NCI-H2171 (cell line): ENCODE measurements at regions not wholly inside any gene's neighbourhood (a gene's known extent, or its start where the extent isn't known, plus 50 kb on each side); places are given as distances from the start of the nearest gene placed in this dataset.
"Not testable (repeated sequence)": the region's sequence is repeated elsewhere in the genome, so short reads cannot be mapped to it uniquely, and the experiment has no call there.

Source experiments
- DNase-seq: peaks from one replicate; lab custom pipeline; 2025; lab: John Stamatoyannopoulos, UW

DNA sequence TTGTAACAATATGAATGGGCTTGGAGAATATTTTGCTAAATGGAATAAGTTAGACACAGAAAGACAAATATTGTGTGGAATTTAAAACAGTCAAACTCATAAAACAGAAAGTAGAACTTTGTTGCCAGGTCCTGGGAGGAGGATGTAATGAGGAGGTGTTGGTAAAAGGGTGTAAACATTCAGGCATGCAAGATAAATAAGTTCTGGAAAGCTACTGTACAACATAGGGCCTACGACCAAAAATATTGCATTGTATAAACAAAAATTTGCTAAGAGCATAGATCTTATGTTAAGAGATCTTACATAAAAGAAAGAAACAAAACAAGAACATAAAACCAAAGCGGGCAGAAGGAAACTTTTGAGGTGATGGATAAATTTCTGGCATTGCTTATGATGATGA, 1907.8 kb upstream of the PCDH20 start:
- no peak for DNase-seq

DNA sequence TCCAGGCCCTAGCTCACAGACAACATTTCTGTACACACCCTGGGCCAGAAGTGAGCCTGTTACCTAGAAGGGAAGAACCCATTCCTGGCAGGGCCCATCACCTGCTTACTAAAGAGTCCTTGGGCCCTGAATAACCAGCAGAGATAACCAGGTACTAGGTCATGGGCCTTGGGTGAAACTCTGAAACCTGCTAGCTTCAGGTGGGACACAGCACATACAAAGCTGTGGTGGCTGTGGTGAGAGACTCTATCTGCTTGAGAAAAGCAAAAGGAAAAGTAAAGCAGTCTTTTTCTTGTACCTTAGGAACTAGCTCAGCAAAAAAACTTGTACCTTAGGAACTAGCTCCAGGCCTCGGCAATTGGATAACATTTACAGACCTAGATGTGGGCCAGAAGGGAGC, 1895.9 kb upstream of the PCDH20 start:
- DNase-seq, result no peak

DNA sequence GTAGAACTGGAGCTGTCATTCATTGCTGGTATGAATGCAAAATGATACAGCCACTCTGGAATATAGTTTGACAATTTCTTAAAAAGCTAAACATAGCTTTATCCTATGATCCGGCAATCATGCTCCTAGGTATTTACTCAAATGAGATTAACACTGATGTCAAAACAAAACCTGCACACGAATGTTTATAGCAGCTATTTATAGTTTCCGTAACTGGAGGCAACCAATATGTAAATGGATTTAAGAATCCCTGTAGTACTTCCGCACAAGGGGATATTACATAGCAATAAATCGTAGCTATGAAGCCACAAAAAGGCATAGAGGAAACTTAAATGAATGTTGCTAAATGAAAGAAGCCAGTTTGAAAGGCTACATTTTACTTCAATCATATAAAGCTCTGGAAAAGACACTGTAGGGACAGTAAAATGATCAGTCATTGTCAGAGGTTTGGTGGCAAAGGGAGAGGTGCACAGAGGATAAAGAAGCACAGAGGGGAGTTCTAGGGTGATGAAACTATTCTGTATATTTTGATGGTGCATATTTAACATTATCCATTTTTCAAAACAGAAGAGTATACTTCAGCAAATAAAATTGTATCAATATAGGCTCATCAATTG, 1893.0 kb upstream of the PCDH20 start:
- no peak for DNase-seq

GRCh38 chr13:63307228-63307627, 1891.6 kb upstream of the PCDH20 start:
- no peak for DNase-seq

GRCh38 chr13:63305641-63306133, 1890.0 kb upstream of the PCDH20 start:
- no peak for DNase-seq

DNA sequence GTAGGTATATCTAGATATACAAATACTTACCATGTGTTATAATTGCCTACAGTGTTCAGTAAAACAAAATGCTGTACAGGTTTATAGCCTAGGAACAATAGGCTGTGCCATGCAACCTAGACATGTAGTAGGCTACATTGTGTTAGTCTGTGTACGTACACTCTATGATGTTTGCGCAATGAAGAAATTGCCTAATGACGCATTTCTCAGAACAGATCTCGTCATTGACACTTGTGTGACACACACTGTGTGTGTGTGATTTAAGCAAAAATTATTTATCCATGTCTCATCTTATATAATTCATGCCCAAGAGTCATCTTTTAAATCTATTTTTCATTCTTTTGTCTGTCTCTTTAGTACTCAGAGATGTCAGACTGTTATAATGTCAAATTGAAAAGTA, 1888.8 kb upstream of the PCDH20 start:
- DNase-seq, result no peak

DNA sequence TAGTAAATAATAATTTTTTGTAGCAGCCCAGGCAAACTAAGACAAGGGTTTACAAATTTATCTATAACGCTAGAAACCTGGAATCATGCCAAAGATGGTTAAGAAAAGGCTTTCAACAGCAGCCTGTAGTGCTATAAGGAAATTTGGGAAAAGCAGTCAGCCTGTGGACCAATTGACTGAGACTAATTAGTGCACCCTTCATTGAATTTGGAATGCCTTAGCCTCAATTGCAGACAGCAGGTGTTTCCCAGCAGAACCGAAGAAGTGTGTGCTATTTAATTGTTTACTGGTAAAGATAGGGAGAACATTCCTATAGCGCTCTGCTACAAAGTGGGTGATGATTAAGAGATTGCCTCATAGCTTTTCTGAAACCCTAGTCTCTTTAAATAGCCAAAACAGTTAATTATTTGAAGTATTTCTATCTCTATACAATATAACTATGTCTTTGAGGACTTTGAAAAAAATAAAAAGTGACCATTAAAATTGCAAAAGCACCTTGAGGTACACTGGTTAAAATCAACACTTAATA, 1884.3 kb upstream of the PCDH20 start:
- DNase-seq, result no peak

GRCh38 chr13:63297163-63297562, 1881.5 kb upstream of the PCDH20 start:
- DNase-seq, result no peak

GRCh38 chr13:63291701-63292100, 1876.1 kb upstream of the PCDH20 start:
- no peak for DNase-seq

GRCh38 chr13:63288576-63288975, 1872.9 kb upstream of the PCDH20 start:
- DNase-seq, result no peak

DNA sequence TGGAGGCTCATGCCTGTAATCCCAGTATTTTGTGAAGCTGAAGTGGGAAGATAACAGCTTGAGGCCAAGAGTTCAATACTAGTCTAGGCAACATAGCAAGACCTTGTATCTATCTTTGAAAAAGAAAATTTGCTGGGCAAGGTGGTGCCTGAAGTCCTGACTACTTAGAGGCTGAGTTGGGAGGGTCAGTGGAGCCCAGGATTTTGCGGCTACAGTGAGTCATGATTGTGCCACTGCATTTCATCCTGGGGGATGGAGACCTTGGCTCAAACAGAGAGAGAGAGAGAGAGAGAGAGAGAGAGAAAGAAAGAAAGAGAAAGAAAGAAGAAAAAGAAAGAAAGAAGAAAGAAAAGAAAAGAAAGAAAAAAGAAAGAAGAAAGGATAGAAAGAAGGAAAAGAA, 1872.3 kb upstream of the PCDH20 start:
- no peak for DNase-seq

GRCh38 chr13:63285426-63285825, 1869.8 kb upstream of the PCDH20 start:
- DNase-seq, result no peak

GRCh38 chr13:63279136-63279535, 1863.5 kb upstream of the PCDH20 start:
- DNase-seq, result no peak

- DNase-seq, result no peak
These were observed 1859.1 kb upstream of the PCDH20 start for GRCh38 chr13:63274772-63275171.

- no peak for DNase-seq
These were observed 1834.0 kb upstream of the PCDH20 start for GRCh38 chr13:63249411-63250187.

- DNase-seq, result not testable (repeated sequence)
These were observed 1821.2 kb upstream of the PCDH20 start for GRCh38 chr13:63236667-63237396.

DNA sequence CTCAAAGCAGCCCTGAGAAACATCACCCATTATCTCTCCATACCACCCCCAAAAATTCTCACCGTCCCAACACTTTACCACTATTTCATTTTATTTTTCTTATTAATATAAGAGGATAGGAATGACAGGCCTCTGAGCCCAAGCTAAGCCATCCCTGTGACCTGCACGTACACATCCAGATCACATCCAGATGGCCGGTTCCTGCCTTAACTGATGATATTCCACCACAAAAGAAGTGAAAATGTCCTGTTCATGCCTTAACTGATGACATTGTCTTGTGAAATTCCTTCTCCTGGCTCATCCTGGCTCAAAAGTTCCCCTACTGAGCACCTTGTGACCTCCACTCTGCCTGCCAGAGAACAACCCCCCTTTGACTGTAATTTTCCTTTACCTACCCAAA, 1802.9 kb upstream of the PCDH20 start:
- not testable (repeated sequence) for DNase-seq

DNA sequence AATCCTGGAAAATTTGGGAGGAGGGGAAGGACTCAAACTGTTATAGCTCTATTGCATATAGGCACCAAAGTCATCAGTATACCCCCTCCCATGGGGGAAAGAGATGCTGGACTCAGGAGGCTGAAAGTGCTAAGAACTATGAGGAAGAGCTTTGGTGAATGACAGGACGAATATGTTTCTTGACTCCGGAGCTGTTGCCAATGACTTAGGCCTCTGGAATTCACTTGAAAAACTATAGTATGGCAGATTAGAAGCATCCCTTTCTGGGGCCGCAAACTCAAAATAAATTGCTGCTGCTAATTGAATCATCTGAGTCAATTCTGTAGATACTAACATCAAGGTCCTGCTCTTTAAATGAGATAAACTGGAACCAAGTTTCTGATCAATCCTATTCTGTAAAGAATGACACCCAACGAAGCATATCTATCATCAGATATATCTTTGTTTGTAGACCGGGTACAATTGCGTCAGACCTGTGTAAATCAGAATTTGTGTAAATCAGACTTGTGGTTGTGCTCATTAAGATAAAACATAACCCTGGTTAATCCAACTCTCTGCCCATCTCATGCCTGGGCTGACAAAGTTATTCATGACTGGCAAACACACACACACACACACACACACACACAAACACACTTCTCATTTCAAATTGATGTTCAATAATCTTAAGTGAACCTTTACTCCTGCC, 1793.8 kb upstream of the PCDH20 start:
- no peak for DNase-seq

DNA sequence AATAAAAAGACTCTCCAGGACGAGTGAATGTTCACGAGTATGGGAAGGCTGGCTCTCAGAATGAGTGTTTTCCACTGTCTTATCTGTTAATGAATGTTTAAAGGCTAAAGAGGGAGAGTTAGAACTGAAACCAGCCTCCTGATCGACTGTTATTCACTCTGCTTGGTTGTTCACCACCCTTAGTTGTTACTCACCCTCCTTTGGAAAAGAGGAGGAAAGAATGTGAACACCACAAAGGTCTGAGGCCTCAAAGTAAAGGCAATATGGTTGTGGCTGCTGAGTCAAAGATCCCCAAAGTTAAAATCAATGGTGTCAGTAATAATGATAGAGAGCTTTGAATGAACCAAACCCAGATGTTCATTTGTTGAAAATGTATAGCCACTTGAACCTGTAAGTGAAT, 1793.2 kb upstream of the PCDH20 start:
- no peak for DNase-seq

- DNase-seq, result no peak
These were observed 1790.8 kb upstream of the PCDH20 start for GRCh38 chr13:63206461-63206860.

GRCh38 chr13:63201493-63201892, 1785.8 kb upstream of the PCDH20 start:
- no peak for DNase-seq

GRCh38 chr13:63199508-63199907, 1783.9 kb upstream of the PCDH20 start:
- no peak for DNase-seq
